Amygdala (tissue), 56 donors: ENCODE measurements at regions not wholly inside any gene's neighbourhood (a gene's known extent, or its start where the extent isn't known, plus 50 kb on each side); places are given as distances from the start of the nearest gene placed in this dataset.

Experiments
- DNase-seq, 56 donors: peaks; one replicate each; lab custom pipeline; 2025; lab: John Stamatoyannopoulos, UW

DNA sequence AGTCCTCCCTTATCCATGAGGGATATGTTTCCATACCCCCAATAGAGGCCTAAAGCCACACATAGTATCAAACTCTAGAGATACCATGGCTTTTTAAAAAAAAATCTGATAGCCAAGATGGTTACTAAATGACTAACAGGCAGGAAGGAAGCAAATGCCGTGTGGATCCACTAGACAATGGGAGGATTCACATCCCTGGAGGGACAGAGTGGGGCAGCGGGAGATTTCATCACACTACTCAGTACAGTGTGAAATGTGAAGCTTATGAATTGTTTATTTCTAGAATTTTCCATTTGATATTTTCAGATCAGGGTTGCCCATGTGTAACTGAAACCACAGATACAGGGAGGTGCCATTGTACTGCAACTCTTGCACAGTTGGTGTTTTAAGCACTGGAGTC is 826.6 kb downstream of the SQOR start:
- peak in 1 of 56 donors; percentile 7 for DNase-seq

DNA sequence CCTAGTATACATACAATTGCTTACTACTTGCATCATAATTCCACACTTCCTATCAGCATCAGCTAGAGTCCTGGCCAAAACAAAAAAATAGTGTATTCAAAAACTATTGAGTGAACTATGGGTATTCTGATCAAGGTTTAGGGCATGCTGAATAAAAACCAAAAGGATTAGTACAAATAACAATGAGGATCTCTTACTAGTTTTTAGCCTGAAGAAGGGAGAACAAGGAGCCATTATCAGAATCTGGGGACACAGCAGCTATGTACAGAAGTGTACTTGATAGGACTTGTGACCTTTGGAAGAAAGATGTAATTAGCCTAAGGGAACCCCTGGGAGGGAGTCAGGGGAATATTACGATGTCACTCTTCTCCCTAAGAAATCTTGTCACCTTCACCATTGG is 832.2 kb downstream of the SQOR start:
- DNase-seq = no peak

DNA sequence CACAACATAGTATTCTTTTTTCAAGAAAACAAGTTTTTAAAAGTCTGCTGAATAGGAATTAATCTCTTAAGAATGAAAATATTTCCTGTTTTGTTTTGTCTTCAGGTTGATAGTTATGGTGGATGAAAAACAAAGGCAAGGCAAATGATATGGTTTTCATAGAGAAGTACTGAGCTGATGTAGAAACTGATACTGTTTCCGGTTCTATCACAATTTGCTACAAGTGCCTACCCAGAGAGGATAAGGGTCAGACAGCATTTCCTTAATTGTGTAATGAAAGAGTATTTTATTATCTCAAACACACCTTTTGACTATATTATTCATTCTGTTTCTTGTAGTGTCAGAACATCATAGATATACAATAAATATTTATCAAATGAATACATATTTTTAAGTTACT is 836.3 kb downstream of the SQOR start:
- no peak for DNase-seq

DNA sequence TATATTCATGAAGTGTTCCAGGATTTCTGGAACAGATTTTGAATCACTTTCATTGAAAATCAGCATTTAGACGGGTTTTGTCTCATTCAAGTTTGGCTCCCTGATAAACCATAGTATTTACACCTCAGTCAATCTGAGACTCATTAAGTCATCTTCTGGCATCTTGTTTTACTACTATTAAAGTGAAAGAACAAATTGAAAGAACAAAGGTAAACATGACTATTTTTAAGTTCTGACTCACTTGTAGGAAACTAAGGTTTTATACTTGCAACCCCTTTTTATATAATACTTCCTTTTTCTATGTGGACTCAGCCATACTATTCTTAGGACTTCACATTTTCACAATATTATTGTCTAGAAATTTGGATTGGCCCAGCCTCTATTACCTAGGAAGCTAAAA is 854.4 kb downstream of the SQOR start:
- DNase-seq = no peak

DNA sequence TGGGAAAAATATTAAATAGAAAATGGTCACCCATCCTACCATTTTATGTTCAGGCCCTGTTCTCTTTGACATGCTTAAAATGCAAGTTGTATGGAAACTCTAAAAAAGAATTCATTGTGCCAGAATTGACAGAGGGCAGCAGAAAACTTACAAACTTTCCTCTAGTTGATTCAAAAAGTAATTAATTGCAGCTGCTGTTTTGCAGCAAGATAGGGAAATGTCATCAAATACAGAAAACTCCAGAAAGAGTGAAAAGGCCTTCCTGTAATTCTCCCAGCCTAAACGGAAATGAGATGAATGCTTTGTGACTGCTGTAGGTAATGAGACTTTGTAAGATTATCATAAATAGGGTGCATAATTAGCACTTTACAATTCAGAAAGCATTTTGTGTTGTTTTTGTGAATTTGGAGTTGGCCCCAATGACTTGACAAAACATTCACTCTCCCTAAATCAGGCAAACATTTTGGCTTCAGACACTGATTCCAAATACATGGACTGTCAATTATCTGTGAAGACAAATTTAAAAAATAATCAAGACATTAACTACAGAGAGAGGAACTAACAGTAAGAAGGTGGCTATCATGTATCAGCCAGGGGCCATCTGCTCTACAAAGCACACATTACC is 861.8 kb downstream of the SQOR start:
- DNase-seq = no peak

DNA sequence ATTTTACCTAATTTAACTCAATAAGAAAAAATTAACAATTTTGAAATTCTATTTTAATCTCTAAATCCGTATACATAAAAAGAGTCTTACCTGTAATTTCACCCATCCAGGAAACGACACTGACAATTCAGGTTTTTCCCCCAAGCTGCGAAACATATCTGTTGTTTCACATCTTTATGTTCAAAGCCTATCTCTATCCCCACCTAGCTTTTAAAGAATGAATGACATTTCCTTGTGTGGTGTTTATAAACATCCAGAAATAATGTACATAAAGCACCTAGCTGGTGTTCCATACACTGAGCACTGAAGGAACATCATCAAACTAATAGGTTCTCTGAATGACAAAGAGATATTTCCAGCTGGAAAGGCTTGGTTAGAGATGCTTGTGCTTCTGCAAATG is 867.8 kb downstream of the SQOR start:
- DNase-seq = no peak

DNA sequence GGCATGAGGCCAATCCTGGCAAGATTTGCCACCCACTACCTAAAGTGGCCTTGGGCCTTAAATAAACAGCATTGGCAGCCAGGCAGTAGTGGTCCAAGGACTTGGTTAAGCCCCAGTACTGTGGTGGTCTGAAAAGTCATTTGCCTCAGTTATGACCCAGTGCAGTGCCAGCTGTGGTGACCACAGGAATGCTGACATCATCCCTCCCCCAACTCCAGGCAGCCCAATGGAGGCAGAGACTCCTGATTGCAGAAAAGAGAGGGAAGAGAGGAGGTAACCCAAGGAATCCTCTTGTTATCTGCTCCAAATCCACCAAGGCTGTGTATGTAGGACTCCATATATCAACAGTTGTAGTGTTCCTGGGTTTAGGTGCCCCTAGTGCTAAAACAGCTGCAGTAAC is 883.6 kb downstream of the SQOR start:
- DNase-seq = no peak

DNA sequence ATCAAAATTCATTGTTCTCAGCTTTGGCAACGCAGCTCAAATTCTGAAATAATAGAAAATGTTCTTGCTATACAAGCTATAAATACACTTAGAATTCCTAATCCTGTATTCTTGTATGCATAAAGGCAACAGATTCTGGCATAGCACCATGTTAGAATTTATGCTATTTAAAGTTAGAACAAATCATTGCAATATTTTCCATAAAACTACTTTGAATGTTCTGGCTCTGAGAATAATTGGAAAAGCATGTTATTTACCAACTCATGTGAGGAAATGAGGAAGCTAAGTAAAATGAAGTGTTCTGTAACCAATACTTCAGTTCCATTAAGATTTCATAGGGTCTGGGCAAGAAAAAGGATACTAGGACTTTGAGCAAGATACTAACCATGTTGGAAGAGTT is 888.9 kb downstream of the SQOR start:
- no peak for DNase-seq

DNA sequence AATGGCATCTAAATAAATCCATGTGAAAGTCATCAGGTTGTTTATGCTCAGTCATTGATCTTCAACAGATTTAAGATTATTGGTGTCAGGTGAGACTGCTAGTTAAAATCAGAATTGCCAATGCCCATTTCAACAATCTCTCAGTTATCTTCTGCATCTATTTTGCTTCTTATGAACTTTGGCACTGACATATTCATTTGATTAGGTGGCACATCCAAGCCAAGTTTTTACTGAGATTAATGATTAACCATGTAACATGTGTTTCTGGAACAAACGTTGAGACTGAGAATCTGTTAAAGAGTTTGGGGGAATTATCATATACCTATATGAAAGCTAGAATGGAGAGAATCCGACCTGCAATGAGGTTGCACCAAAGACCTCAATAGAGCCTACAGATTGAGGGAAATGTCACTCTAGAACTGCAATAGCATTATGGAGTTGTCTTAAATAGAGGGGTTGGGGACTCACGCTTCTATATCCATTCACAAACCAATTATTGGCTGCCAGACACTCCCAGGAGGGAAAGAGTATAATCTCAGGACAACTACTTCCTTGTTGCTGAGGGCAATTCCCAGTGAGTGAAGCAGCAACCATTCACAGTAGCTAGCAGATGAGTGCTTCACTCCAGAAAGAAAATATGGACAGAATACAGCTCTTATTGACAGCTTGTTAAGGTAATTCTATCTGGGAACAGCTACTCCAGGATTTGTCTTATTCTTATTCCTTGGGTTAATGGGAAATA is 891.3 kb downstream of the SQOR start:
- DNase-seq = no peak

DNA sequence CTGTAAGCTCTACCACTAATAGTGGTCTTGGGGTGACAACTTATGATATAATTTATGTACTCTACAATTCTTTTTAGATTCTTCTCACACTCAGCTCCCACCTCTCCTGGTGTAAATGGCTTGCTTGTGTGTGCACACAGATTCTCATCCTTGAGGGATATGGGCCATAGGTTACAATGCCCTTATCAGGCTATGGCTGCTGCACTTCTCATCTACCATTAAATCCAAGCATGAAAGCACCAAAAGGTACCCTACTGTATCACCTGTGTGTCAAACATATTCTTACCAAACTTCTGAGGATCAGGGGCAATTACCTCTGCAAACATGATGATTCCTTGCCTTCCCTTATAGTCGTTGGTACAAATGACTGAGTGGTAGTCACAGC is 891.9 kb downstream of the SQOR start:
- no peak for DNase-seq

DNA sequence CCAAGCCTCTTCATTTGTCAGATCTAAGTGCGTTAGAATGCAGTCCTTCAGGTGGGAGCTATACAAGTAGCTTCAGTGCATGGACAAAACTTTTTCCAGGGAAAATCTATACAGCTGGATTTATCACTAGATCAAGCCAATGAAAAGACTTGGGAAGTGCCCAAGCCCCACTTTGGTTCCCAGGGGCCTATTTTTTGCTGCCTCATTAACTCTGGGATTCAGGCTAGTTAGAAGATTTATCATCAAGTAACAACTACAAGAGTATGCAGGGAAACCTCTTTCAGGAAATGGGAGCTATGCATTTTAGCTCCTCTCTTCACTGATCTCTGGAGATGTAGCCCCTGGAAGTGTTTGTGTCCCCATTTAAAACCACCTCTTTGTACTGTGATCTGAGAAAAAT is 908.8 kb downstream of the SQOR start:
- no peak for DNase-seq

DNA sequence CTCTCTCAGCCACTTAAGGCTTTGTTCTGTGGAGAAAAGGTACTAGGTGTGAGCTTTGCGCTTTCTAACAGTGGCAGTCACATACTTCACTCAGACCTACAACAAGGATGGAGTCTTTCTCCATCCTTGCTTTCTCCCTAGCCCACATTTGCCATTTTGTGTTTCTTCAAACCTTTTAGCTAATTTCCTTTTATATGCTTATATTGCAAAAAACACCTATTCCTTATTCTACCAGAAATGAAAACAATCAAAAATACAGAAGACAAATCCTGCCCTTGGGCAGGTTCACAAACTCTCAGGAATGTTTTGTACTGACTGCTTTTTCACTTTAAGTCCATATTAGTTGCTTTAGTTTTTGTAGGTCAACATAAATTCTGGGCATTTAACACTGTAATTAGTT is 914.2 kb downstream of the SQOR start:
- DNase-seq = no peak

DNA sequence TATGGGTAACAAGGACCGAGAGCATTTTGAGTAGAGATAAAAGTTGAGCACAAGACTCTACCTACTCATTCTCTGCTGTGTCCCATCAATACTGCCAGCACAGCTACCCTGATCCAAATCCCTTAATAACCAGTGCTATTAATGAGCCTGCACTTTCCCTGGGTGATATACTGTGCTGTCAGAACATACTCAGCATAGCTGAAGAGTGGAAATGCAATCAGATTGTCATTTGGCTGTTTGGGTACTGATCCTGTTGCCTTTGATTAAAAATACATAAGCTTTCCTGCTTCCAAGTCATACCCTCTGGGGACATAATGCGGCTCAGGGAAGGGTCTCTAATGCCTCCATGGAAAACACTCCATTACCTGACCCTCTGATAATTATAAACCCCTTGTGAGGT is 917.5 kb downstream of the SQOR start:
- no peak for DNase-seq

DNA sequence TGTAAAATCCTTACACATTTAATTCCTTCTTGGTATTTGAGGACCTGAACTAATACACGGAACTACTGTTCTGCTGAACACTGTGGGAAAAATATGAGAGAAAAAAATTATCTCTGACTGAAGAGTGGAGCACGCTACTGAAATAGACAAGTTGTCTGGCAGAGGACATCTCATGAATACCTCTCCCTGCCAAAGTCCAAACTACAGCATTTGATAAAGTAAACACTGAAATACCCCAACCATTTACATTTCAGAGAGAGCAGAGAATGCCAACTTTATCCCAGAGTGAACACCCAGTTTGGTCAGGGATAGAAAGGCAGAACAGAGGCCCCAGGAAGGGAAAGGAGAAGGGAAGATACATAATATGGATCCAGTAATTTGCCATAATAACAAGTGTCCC is 920.7 kb downstream of the SQOR start:
- DNase-seq = no peak

DNA sequence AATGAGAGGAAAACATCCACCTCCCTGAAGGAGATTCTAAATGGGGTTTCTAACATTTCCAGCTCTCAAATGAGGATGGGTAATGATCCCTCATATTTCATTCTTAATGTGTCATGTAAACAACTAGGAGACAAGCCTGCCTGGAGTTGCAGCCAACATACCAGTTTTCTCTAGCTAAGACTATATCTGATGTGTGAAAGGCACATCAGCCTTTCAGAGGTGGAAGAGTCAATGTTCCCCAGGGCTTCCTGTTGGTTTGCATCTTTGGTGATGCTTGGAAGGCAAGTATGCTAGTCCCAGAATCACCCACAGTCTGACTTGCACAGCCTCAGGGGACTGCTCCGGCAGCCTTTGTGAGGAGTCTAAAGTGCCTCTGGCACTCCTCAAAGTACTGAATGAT is 921.2 kb downstream of the SQOR start:
- DNase-seq = no peak

DNA sequence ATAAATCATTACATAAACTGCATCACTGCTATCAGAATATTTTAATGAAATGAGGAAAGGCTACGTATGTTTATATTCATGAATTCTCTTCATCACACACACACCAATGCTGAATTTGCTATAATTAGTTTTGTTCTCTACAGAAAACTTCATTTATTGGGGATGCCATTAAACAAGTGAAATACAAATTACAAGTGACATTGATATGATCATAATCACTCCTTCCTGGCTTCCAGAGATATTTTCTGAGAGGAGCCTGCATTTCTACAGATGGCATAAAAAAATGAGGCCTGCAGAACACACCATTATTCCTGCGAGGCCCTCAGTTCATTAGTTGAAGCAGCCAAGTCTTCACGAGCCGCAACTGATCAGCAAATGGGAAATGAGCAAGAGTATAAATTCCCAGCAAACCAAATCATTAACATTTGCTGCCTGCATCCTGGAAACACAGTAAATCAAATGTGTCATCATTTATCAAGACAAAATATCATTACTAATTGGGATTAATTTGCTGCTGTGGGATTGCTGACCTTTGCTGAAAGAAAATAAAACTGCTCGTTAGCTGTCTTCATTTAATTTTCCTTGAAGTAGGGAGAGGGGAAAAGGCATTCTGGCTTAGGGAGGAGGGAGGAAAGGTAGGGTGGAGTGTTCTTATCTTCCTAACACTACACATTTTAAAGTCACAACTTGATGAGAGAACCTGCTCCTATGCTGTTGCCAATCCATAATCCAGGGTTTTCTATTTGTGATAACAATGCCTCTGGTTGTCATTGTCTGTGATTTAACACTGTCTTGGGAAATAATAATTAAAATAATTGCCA is 921.9 kb downstream of the SQOR start:
- DNase-seq = no peak

DNA sequence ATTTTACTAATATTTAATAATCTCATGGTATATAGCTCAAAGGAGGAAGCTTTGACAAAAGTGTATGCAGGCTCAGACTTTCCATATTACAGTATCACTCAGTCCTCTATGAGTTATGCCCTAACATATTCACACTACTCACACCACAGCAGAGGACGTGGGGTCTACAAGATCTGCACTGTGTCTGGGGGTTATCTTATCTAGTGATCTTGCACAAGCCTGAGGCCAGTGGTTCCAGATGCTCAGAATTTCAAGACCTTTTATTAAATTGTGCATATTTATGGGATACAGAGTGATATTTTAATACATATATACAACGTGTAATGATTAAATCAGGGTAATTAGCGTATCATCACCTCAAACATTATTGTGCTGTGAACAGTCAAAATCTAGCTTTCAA is 933.1 kb downstream of the SQOR start:
- no peak for DNase-seq

DNA sequence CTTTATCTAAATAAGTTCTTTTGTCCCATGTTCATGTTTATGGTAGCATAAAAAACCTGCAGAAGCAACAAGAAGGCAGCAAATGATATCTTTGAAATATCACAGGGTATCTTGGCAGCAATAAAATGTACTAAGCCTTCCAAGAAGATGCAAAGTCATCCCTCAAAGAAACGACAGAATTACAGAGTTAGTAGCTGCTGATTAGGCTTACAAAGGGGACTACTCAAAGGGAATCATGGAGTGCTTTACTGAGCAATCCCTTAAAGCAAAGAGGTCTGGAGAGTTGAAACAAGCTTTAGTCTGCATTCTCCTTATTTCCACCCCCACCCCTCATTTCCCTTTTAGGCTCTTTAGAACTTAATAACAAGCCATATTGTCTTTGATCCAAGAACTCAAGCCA is 935.0 kb downstream of the SQOR start:
- DNase-seq = no peak

DNA sequence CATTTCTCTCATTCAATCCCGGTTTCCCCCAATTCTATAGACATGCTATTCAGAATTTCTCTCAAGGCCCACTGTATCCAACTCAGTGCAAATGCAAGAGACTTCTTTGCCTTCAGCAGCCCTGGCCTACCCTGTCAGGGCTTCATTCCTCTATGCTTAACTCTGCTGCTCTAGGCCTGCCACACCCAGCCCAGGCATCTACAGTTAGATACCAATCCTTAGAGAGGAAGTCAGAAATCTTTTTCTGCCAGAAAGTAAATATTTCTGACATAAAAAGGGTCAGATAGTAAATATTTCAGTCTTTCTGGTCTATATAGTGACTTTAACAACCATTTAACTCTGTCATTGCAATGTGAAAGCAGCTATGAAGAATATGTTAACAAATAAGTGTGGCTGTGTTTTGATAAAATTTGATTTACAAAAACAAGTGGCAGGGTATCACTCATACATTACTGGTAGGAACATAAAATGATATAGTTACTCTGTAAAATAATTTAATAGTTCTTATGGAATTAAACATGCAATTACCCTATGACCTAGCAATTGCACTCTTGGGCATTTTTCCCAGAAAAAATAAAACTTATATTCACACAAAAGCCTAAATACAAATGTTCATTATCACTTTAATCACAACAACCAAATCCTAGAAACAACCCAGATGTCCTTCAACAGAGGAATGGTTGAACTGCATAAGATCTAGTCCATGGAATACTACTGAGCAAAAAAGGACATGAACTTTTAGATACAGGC is 942.0 kb downstream of the SQOR start:
- DNase-seq = no peak

DNA sequence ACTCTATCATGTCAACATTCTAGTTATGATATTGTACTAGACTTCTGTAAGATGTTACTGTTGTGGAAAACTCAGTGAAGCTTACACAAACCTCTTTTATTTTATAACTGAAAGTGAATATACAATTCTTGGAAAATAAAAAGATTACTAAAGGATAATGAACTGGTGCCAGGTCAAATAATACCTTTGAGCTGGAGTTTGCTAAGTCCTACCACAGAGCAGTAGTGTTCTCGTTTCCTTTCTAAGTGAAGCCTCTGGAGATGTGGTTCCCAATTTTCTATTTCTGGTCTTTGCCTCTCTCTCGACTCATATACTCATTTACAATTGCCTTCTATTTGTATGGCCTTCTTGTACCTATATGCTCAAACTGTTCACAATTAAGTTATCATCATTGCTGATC is 942.9 kb downstream of the SQOR start:
- DNase-seq = no peak

DNA sequence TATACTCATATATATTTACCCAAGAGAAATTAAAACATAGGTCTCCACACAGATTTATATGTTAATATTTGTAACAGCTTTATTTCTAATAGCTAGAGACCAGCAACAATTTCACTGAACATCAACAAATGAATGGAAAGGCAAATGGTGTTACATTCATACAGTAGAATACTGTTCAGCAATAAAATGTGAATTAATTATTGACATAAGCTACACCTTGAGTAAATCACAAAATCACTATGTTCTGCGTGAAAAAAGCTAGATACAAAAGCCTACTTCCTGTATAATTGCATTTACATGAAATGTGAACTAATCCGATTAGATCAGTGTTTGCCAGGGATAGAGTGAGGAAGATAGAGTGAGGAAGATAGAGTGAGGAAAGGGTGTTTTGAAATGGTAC is 945.7 kb downstream of the SQOR start:
- no peak for DNase-seq
